HG02973 (cell line): ENCODE measurements at regions not wholly inside any gene's neighbourhood (a gene's known extent, or its start where the extent isn't known, plus 50 kb on each side); places are given as distances from the start of the nearest gene placed in this dataset.

Experiments used
- ATAC-seq: cut with Tn5 transposase; IDR thresholded peaks from one replicate; pipeline ENCODE4 v1.9.1; 2021; ENCODE audit warnings: moderate library complexity; ENCODE audit not compliant: unreplicated experiment

DNA sequence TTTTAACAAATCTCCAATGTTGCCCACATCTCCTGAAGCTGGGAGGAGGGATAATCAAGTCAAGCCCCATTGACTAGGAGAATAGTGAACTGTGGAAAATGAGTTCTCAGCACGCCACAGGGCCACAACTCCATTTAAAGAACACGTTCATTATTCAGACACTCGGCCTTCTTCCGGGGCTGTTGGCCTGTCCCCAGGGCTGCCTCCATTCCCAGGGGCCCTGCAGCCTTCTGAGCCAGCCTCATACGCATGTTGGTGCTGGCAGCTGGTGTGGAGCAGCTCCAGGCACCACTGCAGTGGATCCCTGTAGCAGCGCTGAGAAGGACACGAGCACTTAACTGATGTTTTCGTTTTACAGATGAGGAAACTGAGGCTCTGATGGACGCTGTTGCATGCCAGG is 87.5 kb upstream of the RCN1 start:
- ATAC-seq, result no peak

DNA sequence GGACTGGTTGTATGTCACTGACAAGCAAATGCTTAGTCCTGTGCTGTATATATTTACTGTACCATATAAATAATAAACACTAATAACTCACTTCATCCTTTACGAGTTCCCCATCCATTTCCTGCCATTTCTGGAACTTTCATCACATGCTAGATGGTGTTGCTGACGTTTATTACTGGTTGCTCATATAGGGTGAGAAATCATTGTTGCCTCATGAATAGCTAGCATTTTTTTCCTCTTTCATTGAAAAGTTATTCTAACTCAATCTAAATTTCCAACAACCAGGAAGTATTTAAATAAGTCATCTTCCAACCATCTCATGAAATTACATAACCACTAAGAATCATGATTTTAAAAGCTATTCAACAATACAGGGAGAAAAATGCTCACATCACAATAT is 88.6 kb upstream of the RCN1 start:
- no peak for ATAC-seq

DNA sequence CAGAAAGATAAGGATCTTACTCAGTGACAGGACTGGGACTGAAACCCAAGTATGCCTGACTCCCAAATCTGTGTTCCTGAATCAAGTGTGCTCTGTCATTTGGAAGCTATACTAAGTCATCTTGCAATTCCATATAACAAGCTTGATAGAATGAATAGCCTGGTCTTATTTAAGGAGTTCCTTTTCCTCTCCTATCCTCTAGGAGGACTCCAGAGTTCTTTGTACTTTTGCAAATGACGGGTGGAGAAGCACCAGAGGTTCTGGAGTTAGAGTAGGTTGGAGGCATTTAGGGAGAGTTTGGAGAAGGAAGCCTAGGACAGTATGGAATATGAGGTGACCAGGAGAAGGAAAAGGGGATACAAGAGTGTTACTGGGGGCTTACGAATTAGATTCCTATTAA is 92.9 kb upstream of the RCN1 start:
- no peak for ATAC-seq

- no peak for ATAC-seq
Measured at GRCh38 chr11:31996159-31996881, 94.6 kb upstream of the RCN1 start.

GRCh38 chr11:31995525-31996094 is 95.3 kb upstream of the RCN1 start:
- ATAC-seq, result peak; percentile 78

DNA sequence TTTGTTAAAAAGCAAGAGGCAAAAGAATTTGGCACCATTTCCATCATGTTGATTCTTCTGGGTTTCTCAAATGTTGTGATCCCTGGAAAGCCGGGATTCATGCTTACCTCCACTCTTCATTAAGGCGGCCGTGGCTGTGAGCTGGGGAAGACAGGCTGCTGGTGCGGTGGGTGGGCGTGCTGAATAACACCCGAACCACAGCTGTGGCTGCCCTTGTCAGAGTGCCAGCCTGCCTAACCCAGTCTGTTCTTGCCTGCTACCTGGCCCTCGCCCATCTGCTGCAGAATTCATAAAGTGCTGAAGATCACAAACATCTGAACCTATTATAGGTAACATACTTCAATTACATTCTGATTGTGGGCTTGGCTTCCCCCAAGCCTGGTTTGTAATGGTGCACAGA is 95.8 kb upstream of the RCN1 start:
- no peak for ATAC-seq

DNA sequence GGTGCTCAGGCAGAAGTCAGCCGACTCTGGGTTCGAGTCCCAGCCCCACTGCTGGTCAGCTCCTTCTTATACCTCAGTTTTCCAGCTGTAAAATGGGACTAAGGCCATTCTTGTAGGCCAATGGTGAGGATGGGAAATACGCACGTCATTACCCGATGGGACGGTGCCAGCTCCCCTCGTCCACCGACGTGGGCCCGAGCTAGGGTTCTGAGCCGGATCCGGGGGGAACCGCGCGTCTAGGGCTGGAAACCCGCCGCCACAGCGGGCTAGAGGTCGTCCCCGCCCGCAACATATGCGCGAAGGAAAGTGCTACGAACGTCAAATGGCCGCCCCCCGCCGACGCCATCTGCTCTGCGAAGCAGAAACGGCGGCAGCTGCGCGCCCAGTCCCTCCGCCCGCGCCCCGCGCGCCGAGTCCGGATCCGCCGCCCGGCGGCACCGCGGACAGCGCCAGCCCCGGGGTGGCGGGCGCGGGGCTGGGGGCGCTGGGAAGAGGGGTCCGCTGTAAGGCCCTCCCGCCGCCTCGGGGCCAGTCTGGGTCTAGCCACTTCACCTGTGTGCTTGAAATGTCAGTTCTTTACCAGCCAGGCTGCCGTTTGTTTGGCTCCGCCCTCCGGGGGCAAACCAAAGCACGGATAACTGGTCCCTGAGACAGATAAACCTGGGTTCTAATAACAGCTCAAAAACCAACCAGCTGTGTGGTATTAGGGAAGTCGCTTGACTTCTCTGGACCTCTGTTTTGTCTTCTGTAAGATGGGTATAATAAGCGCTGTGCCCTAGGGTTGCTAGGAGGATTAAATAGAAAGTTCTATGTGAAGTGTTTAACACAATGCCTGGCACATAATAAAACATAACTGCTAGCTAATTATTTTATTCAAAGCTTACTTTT is 103.5 kb upstream of the RCN1 start:
- ATAC-seq, result no peak

- no peak for ATAC-seq
Measured at GRCh38 chr11:31986201-31986889, 104.5 kb upstream of the RCN1 start.

DNA sequence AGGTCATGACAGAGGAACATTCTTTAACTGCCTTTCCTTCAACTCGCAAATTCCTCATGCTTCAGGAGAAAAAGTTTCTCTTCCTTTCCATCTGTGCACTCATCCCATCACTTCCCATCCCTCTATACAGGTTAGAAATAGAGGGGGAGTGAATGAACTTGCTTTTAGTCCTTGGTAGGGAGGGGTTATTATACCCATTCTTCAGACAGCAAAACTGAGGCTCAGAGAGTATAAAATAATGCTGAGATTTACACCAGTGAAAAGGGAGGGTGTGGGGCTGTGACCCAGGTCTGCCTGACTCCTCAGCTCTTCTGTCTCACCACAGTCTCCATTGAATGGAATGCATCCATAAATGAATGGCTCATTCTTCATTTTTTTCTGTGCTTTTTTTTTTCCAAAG is 109.4 kb upstream of the RCN1 start:
- ATAC-seq, result no peak

GRCh38 chr11:31977343-31977742 is 113.5 kb upstream of the RCN1 start:
- no peak for ATAC-seq

- no peak for ATAC-seq
Measured at GRCh38 chr11:31974366-31975136, 116.3 kb upstream of the RCN1 start.

DNA sequence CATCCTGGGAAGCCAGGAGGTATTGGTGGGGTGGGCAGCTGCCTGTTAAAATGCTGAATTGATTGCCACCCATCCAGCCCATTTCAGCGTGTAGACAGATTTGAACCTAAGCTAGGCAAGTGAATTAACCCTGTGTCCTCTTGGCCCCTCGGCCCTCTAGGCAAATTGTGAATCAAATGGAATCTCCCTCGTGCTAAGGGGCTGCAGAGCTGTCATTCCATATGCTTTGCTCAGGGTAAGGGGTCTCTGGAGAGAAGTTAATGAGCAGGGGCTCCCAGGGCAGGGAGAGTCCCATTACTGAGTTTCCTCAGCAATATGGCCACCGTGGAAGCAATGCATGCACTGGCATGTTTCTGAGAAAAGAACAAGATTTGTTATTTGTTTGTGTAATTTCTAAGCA is 117.7 kb upstream of the RCN1 start:
- ATAC-seq, result no peak

DNA sequence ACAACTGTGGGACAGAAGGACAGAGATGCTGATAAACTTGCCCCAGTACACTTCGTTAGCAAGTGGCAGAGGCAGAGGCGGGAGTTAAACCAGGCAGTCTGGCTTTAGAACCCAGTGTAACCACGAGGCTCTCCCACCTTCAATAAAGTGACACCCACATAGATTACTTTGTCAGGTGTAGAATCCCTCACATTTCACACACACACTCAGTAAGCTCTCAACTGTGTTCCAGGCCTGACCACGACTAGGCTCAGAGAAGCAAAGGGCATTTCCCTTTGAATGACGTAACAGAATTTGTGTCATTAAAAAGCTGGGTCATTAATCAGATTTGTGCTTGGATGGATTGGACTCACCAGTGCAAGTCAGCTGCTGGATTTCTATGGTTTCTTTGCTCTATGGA is 118.3 kb upstream of the RCN1 start:
- ATAC-seq, result no peak

DNA sequence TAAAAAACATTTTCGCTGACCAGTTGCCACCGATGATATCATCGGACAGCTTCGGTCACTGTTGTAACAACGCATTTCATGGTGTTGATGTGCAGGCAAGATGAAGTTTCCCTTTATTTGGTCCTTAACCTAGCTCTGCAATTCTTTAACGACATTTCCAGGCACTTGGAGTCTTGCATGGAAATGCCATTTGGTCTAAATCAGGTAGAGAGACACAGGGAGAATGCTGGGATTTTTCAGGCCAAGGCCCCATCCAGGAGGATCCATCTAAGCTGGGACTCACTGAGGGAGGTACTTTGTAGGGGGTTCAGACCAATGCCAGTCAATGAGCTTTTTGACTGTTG is 121.5 kb upstream of the RCN1 start:
- ATAC-seq, result no peak

DNA sequence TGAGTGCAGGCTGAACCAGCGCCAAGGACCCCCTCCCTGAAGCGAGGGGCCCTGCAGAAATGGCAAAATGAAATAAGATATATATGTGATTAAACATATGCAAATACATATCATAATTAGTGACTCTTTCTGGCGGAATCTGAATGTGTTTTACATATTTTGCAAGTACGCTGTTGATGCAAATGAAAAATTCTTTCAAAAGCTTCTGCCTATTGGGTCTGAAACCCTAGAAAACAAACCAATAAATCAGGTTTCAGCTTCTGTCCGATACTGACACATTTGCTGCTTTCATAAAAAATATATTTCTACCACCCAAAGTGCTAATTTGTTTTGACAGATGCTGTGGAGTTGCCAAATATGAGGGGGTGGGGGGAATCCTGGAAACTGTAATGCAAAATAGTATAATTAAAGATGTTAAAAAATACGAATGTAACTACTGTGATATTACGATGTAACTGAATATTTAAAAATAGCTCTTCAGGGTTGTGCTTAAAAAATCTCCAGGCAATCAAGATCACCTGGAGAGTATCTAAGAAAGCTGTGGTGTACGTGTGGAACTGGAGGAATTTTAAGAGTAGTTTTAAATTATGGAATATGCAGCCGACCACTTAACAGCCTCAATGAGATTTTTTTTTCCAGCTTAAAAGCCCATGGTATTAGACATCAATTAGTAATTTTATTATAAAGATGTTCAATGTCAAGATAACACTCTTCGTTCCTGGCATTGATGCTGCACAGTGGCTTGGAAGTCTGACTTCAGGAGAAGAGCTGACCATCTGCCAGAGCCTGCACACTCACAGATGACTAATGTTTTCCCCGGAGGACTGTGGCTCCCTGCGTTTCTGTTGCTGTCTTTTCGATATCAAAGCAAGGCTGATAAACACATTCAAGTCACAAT is 122.2 kb upstream of the RCN1 start:
- ATAC-seq, result no peak

- no peak for ATAC-seq
Measured at GRCh38 chr11:31967404-31968130, 123.3 kb upstream of the RCN1 start.

- no peak for ATAC-seq
Measured at GRCh38 chr11:31966846-31967245, 124.0 kb upstream of the RCN1 start.

DNA sequence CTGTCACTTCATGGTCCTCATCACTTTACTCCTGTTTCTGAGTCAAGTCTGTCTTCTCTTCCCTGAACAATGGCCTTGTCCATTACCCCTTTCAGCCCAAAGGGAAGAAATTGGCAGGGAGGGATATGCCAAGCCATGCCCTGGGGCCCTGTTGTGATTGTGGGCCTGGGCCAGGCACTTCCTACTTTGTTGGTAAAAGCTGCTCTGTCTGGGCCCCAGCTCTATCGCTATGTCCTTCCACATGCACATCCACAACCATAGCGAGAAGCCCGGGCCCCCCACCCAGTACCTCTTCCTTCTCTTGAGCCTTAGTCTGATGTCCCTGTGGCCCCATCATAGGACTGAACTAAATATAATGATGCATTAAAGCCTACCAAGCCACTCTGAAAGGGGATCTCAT is 126.7 kb upstream of the RCN1 start:
- no peak for ATAC-seq

- no peak for ATAC-seq
Measured at GRCh38 chr11:31960126-31960525, 130.7 kb upstream of the RCN1 start.
